Fibroblast of skin of left biceps (primary cell): ENCODE measurements at regions not wholly inside any gene's neighbourhood (a gene's known extent, or its start where the extent isn't known, plus 50 kb on each side); places are given as distances from the start of the nearest gene placed in this dataset.

Experiments used
- DNase-seq, 2 experiments: peaks; one replicate each; pipeline ENCODE4 v3.0.0-alpha.2; 2013; ENCODE audit warnings: low read depth in 2 of 2

DNA sequence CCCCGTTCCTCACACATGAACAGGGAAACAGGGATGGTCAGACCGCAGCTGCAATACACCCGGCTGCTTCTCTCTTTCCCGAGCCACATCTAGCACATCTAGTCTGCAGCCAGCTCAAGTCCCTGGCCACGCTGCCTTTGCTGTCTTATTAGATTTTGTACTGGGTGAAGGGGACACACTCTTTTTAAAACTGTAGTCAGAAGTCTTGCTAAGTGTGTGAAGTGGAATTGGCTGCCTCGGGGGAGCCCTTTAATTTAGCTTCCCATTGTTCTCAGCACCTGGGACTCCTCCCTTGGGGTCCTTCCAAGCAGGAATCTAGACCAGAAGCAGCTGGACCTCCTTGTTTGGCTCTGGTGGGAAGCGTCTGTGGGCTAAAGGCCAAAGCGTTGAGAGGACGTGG, 420.0 kb downstream of the CTTN start:
- DNase-seq = no peak

- DNase-seq = no peak
Measured at GRCh38 chr11:70819022-70819421, 420.7 kb downstream of the CTTN start.

GRCh38 chr11:70820311-70820710, 422.0 kb downstream of the CTTN start:
- no peak for DNase-seq

DNA sequence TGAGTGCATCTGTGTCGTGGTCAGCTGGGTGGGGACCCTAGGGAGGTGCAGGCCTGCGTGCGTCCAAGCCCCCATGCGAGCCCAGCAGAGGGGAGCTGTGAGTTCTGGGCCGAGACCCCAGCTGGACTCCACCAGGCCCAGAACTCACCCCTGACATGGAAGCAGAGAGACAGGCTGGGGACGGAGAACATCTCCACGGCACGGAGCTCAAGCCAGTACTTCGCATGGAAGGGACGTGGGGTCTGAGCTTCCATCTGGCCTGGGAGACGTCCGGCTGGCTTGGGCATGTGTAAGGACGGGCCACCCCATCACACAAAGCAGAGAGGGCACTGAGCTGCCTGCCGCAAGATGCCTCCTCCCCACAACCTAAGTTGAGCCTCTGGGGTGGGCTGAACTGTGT, 422.4 kb downstream of the CTTN start:
- DNase-seq = no peak

GRCh38 chr11:70823771-70824170, 425.4 kb downstream of the CTTN start:
- DNase-seq = no peak

DNA sequence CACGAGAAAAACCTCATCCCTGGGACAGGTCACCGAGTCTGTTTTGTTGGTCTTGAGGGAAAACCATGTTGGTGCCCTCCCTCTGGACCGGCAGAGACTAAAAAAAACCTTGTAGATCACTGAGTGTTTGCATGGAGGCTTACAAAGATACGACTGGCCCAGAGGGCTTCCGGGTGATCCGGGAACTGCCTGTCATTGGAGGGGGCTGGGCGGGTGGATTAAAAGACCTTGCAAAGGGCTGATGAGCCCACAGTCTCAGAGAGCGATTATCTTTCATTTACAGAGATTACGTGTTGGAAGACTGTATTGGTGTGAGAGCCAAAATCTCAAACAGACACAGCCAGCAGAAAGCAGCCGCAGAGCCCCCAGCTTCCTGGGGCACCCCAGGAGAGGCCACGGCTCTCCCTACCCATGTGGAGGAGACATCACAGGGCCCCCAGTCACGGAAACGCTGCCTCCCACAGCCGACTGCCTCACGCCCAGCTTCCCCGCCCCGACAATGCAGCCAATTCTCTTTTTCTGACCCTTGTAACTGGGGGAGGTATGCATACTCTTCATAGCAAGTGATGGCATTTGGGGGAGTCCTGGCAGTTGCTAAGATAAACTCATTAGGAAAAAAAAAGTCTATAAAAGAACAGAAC, 426.4 kb downstream of the CTTN start:
- no peak for DNase-seq

DNA sequence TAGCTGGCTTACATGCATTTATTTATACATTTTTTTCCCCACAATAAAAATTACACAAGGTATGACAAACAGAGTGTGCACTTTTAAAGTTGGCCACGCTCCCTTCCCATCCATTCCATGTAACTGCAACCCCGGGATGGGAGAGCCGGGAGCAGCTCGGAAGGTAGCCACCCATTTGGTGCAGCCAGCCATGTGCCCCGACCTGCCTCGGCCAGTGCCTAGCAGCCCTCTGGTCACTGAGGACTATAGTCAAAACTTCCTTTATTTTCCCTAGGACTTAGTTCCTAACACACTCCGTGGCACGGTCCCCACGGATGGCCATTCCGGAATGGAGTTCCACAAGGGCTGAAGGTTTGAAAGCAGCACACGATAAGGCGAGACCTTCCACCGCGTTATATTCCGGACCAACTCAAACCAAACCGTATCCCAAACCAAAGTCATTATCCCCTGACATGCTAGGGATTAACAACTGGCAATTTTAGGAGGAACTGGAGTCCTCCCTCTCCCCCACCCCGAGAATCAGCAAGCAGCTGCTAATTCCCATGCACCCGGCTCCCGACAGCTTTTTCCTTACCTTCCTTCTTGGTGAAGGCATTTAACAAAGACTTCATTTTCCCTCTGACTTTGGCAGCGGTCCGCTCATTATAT, 426.4 kb downstream of the SHANK2 start:
- no peak for DNase-seq

DNA sequence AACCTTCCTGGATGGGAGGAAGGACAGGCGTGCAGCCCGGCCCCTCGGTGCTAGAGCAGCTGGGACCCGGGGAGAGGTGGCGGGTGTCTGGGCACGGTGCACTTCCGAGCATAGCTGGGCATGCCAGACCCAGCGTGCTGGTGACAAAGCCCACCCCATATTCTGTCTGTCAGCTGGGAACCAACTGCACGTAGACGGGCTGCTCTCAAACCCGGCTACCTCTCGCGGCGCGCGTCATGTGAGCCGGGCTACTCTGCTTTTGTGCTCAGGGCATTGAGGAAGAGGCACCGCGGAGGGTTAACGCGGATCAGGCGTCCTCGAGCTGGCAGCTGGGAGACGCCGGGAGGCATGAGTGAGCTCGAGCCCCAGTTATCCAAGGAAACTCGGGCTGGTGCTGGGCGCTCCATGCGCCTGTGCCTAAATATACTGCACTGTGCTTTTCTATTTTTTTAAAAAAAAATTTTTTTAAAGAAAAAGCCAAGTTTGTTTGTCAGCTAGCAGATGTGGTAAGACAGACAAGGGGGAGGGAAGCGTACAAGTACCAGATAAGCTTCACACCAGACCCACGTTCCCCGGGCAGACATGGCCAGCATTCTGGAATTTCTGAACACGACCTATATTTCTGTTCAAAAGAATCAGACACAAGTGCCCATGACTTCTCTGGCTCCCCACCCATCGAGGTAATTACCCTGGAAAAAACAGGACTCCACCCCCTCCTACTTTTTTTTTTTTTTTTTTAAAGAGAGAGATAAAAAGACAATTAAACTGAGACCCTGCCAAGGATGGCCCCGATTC, 425.6 kb downstream of the SHANK2 start:
- no peak for DNase-seq

DNA sequence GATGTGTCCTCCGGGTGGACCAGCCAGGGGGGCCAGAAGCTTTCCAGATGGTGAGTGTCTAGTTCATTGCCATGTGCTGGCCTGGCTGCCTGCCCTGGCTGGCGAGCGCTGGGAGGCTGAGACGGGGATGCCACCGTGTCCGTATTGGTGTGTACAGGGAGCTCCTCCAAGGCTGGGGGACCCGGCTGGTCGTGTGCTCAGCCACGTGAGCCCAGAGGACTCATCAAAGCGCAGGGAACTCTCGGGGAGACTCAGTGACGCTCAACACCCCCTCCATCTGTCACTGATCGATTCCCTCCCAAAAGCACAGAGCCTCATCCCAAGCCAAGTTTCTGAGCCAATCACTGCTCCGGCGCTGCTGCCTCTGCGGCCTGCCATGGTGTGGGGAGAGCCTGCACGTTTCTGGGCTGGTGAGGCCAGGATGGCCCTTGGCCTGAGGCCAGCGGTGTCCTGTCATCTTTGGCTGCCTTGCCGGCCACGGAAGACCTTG, 423.7 kb downstream of the SHANK2 start:
- no peak for DNase-seq

- no peak for DNase-seq
Measured at GRCh38 chr11:70829134-70829885, 423.1 kb downstream of the SHANK2 start.

GRCh38 chr11:70829886-70830272, 422.5 kb downstream of the SHANK2 start:
- no peak for DNase-seq

GRCh38 chr11:70833011-70833410, 419.4 kb downstream of the SHANK2 start:
- no peak for DNase-seq

- no peak for DNase-seq
Measured at GRCh38 chr11:70833554-70833953, 418.8 kb downstream of the SHANK2 start.

DNA sequence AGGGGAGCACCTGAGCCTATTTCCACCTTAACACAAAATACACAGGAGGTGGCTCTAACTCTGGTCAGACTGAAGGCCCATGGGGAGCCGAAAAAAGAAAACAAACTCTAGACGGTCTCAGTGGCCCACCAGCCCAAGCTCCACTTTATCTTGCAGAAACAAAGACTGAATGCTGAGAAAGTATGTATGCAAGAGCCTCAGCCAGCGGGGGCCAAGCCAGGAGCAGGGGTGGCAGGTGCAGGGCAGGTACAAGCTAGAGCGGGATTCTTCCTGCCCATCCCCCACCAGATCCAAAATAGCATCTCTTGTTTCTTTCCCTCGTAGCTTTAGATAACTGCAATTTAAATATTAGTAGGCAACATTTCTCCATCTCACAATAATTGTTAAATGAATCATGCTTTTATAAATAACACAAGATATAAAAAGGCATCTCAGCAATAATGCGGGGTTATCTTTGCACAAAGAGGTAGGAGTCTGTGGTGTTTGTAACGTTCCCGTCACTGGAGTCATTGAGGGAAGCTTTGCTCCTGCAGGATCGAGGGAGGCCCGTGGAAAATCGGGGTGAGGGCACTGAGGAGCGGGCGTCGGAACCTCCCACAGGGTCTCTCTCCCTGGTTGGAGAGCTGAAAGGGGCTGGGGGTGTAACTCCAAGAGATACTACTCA, 418.0 kb downstream of the SHANK2 start:
- DNase-seq = no peak

- DNase-seq = no peak
Measured at GRCh38 chr11:70834984-70835560, 417.3 kb downstream of the SHANK2 start.

DNA sequence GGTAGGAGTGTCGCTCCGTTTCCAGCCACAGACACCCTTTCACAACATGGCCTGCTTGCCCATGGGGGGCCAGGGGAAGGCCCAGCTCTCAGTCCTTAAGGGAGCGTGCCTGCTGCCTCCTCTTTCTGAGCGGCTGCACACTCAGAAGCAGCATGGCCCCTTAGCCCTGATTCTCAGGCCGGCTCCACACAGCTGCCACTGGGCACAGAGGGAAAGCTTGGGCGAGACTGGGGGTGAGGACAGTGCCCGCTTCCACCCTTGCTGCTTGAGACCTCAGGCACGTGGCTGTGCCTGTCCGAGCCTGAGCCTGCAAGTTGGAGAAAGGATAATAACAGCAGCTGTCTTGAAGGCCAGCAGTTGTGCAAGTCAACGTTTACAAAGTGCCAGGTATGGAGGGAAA, 416.3 kb downstream of the SHANK2 start:
- DNase-seq = no peak

DNA sequence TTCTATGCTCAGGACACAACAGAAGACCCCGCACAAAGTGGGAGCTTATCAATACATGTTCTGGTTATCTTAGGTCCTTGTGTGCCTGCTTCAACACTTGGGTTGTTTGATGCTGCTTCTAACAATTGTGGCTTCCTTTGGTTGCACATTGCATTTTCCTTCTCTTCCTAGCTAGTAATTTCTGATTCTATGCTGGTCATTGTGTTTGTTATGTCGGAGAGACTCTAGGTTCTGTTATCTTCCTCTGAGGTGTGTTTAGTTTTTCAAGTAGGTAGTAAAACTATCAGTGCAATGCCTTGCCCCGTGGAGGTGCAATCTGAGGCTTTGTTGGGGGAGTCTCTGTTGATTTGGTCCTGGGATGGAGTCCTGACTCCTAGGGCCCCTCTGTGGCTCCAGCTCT, 414.2 kb downstream of the SHANK2 start:
- no peak for DNase-seq

DNA sequence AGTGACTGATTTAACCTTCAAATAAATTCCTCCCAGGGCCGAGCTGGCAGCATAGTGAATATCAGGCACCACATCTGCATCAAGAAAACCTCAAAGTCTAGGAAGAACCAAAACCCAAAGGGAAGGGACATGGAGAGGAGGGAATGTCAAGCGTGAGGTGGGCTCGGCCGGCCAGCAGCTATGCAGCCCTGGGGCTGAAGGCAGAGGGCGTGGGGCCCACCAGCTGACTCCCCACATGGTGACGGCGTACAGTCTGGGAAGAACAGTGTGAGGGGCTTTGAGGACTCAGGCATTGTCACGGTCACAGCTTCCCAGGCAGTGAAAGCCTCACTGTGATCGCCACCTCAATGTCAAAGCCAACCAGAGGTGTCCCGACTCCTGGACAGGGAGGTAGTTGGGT, 412.5 kb downstream of the SHANK2 start:
- DNase-seq = no peak

DNA sequence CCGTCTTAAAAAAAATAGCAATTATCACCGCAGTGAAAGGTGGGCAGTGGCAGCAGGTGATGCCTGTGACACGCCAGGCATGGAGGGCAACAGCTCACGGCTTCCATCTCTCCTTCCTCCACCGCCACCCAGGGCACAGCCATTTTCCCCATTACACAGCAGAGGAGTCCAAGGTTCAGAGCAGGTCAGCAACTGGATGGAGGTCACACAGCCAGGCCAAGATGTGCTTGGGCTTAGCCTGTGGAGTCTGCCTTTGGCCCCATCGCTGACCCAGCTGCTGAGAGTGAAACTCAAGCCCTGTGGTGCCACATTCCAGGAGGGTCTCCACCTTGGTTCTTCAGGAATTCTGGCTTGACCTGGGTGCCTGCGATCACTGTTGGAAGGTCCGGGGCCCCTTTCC, 411.1 kb downstream of the SHANK2 start:
- DNase-seq = no peak

- no peak for DNase-seq
Measured at GRCh38 chr11:70842256-70842655, 410.1 kb downstream of the SHANK2 start.

GRCh38 chr11:70842701-70843100, 409.7 kb downstream of the SHANK2 start:
- DNase-seq = no peak
